GM12878 (cell line): ENCODE measurements at regions not wholly inside any gene's neighbourhood (a gene's known extent, or its start where the extent isn't known, plus 50 kb on each side); places are given as distances from the start of the nearest gene placed in this dataset.

Source experiments
- ATAC-seq: fragments of 200-7000 bp; cut with Tn5 transposase; 3 replicates; pipeline ENCODE4 v1.9.1; 2020; ENCODE audit warnings: mild to moderate bottlenecking, moderate library complexity
- BruUV-seq: library from RNA; stranded (reverse); fragments of 400-500 nt; replicated peaks from 2 replicates; lab custom pipeline; 2021; lab: Mats Ljungman, UMichigan
- CTCF ChIA-PET: fragments of 300-600 bp; sonication (Branson Sonifier 250); formaldehyde crosslinking; extraction: SDS; loops from one replicate; lab custom pipeline; 2021; ENCODE audit warnings: inconsistent platforms; lab: Yijun Ruan, JAX
- POLR2A ChIA-PET: fragments of 350-600 bp; formaldehyde crosslinking; extraction: SDS; loops from one replicate; lab custom pipeline; 2021; ENCODE audit warnings: inconsistent platforms; lab: Charles Lee
- RAD21 ChIA-PET: fragments of 300-600 bp; sonication (Branson Sonifier 250); formaldehyde crosslinking; loops from one replicate; lab custom pipeline; 2023; ENCODE audit warnings: antibody characterized with exemption; ENCODE audit not compliant: unreplicated experiment; lab: Charles Lee
- SMC1A ChIA-PET: fragments of 300-600 bp; sonication (Branson Sonifier 250); formaldehyde crosslinking; loops from one replicate; lab custom pipeline; 2023; ENCODE audit not compliant: unreplicated experiment, uncharacterized antibody; lab: Charles Lee
- DNase-seq: peaks from one replicate; pipeline ENCODE4 v3.0.0-alpha.2; 2011; ENCODE audit warnings: low read depth, low spot score
- FAIRE-seq: peaks from 3 replicates; lab custom pipeline; 2011; peaks lifted over from hg19 to GRCh38; lab: Jason Lieb, UNC
- H2AFZ ChIP-seq: 2 replicates; pipeline ENCODE4 v1.6.0; 2011; ENCODE audit warnings: low read depth, low read length, control low read depth; ENCODE audit not compliant: control insufficient read depth
- H3K27ac ChIP-seq: 2 replicates; pipeline ENCODE4 v1.5.1; 2011; ENCODE audit warnings: control low read depth; ENCODE audit not compliant: control insufficient read depth, insufficient read depth
- H3K27me3 ChIP-seq, 2 experiments: replicated peaks in 1 of 2; 2 replicates each; pipeline versions ENCODE4 v1.6.0 to v1.6.1; 2011; ENCODE audit warnings: low read length in 1 of 2; ENCODE audit not compliant: control insufficient read depth in 2 of 2, insufficient read depth in 2 of 2
- H3K36me3 ChIP-seq, 2 experiments: 2 replicates each; pipeline ENCODE4 v1.5.1; 2011; ENCODE audit warnings: low read length in 1 of 2; ENCODE audit not compliant: control insufficient read depth in 2 of 2, insufficient read depth in 2 of 2
- H3K4me1 ChIP-seq: 2 replicates; pipeline ENCODE4 v1.6.1; 2011; ENCODE audit warnings: mild to moderate bottlenecking, low read length, moderate library complexity, mixed read lengths; ENCODE audit not compliant: control insufficient read depth, insufficient read depth
- H3K4me2 ChIP-seq: 2 replicates; pipeline ENCODE4 v1.6.0; 2011; ENCODE audit warnings: control low read depth; ENCODE audit not compliant: control insufficient read depth, insufficient read depth
- H3K4me3 ChIP-seq: fragments of 200-600 bp; sonication (generic); 2 replicates; pipeline ENCODE4 v1.5.1; 2016
- H3K79me2 ChIP-seq: 2 replicates; pipeline ENCODE4 v1.6.0; 2011; ENCODE audit warnings: low read length; ENCODE audit not compliant: control insufficient read depth, insufficient read depth
- H3K9ac ChIP-seq: 2 replicates; pipeline ENCODE4 v1.8.0; 2011; ENCODE audit warnings: low read length, control low read depth, mixed read lengths; ENCODE audit not compliant: control insufficient read depth, insufficient read depth
- H3K9me3 ChIP-seq: replicated peaks from 3 replicates; pipeline ENCODE4 v1.5.1; 2011; ENCODE audit warnings: mild to moderate bottlenecking, low read length; ENCODE audit not compliant: control insufficient read depth, insufficient read depth
- H4K20me1 ChIP-seq: 2 replicates; pipeline ENCODE4 v1.6.0; 2011; ENCODE audit not compliant: control insufficient read depth, insufficient read depth
- CEBPB ChIP-seq, 2 experiments: fragments of 150-350 bp in 1 of 2; IDR thresholded peaks; 2 replicates each; pipeline ENCODE4 v1.6.1; 2012 to 2014; ENCODE audit warnings: low read depth in 2 of 2, low read length in 2 of 2, borderline replicate concordance in 1 of 2, inconsistent platforms in 1 of 2
- EED ChIP-seq: sonication (generic); IDR thresholded peaks from 2 replicates; pipeline ENCODE4 v1.6.1; 2016; ENCODE audit warnings: antibody characterized with exemption, low read depth
- MXI1 ChIP-seq: fragments of 150-350 bp; IDR thresholded peaks from 2 replicates; pipeline ENCODE4 v1.6.1; 2011; ENCODE audit warnings: low read depth, mild to moderate bottlenecking, inconsistent platforms, low read length, improper control_type of control experiment
- NKRF ChIP-seq: fragments of 450-650 bp; conservative IDR thresholded peaks from 2 replicates; pipeline ENCODE4 v1.6.1; 2017; ENCODE audit warnings: mild to moderate bottlenecking, moderate library complexity
- PML ChIP-seq: IDR thresholded peaks from 2 replicates; pipeline ENCODE4 v1.6.1; 2012; ENCODE audit warnings: low read length, inconsistent platforms
- TCF3 ChIP-seq: IDR thresholded peaks from 2 replicates; pipeline ENCODE4 v1.6.1; 2012; ENCODE audit warnings: low read depth, mild to moderate bottlenecking, low read length, borderline replicate concordance; ENCODE audit not compliant: insufficient read depth
- TCF7 ChIP-seq: IDR thresholded peaks from 2 replicates; pipeline ENCODE4 v1.6.1; 2014; ENCODE audit warnings: antibody characterized with exemption, borderline replicate concordance
- WGBS: methylation state at CpG from one replicate; pipeline ENCODE4 v1.1.6; 2016; ENCODE audit warnings: low lambda C conversion rate; ENCODE audit not compliant: insufficient replicate concordance, insufficient coverage; ENCODE audit errors: missing lambda C conversion rate; 5-methylcytosine and 5-hydroxymethylcytosine counted together
- in situ Hi-C: fragments of 300-500 bp; cut with MboI; formaldehyde crosslinking; loops from 9 replicates; pipeline ENCODE4 v1.14.3; 2018; ENCODE audit warnings: mixed read lengths
- intact Hi-C: fragments of 100-400 bp; cut with micrococcal nuclease; formaldehyde crosslinking; loops from one replicate; pipeline ENCODE4 v1.14.2; 2022; ENCODE audit not compliant: unreplicated experiment

GRCh38 chr7:81111781-81112540, 193.1 kb upstream of the SEMA3C start:
- Histone ChIP-seq H3K4me2 (no peak overlapping the region), H3K4me1 (no peaks in the 10 kb centered on the region), H3K79me2 (no peaks in the 10 kb centered on the region), H3K9ac (no peak overlapping the region), H3K4me3 (no peak overlapping the region), H4K20me1 (no peaks in the 10 kb centered on the region), H3K9me3 (no peaks in the 10 kb centered on the region), H3K36me3 (no peaks in the 10 kb centered on the region), H3K27ac (no peak overlapping the region), H2AFZ (no peak overlapping the region), H3K27me3 (no peaks in the 10 kb centered on the region)
- BruUV-seq: no TSS peak
- no peak for DNase-seq
- ChIA-PET RAD21 (no interaction called here), SMC1A (no interaction called here), CTCF (no interaction called here), POLR2A (no interaction called here)
- intact Hi-C loops: no loop called here
- no peak for TF ChIP-seq TCF3
- TF ChIP-seq TCF7: no peak
- TF ChIP-seq NKRF: no peak
- TF ChIP-seq MXI1: no peak
- TF ChIP-seq EED: no peak
- TF ChIP-seq PML: no peak
- TF ChIP-seq CEBPB (IDR thresholded peaks at IDR 0.05; ENCODE audit: borderline replicate concordance in 1 of 2, low read depth in 2 of 2, low read length in 2 of 2): no peak
- ATAC-seq: no peak
- FAIRE-seq: no peak
- in situ Hi-C loops: no loop called here
- 31% methylated on average over 11 of the region's 11 CpGs for WGBS
